Endodermal cell (in vitro differentiated cells): ENCODE measurements at regions not wholly inside any gene's neighbourhood (a gene's known extent, or its start where the extent isn't known, plus 50 kb on each side); places are given as distances from the start of the nearest gene placed in this dataset.
"Not testable (repeated sequence)": the region's sequence is repeated elsewhere in the genome, so short reads cannot be mapped to it uniquely, and the experiment has no call there.

Experiments
- DNase-seq: peaks from one replicate; pipeline ENCODE4 v3.0.0-alpha.2; 2017
- H3K27ac ChIP-seq: 2 replicates; pipeline ENCODE4 v1.5.1; 2013; ENCODE audit warnings: mild to moderate bottlenecking, low read depth, low read length, moderate library complexity
- H3K27me3 ChIP-seq: 2 replicates; pipeline ENCODE4 v1.6.1; 2013; ENCODE audit warnings: mild to moderate bottlenecking, low read length, moderate library complexity; ENCODE audit not compliant: insufficient read depth, control insufficient read depth, poor library complexity, severe bottlenecking
- H3K36me3 ChIP-seq: 2 replicates; pipeline ENCODE4 v1.7.0; 2013; ENCODE audit warnings: mild to moderate bottlenecking, low read length, moderate library complexity; ENCODE audit not compliant: control insufficient read depth, insufficient read depth
- H3K4me1 ChIP-seq: one replicate; pipeline ENCODE4 v1.7.0; 2013; ENCODE audit warnings: low read length; ENCODE audit not compliant: control insufficient read depth, insufficient read depth
- H3K4me3 ChIP-seq: 2 replicates; pipeline ENCODE4 v1.5.1; 2013; ENCODE audit warnings: mild to moderate bottlenecking, low read length, moderate library complexity
- H3K9ac ChIP-seq: 2 replicates; pipeline ENCODE4 v1.6.1; 2013; ENCODE audit warnings: mild to moderate bottlenecking, low read length, moderate library complexity; ENCODE audit not compliant: poor library complexity, severe bottlenecking; ENCODE audit errors: extremely low read depth
- H3K9me3 ChIP-seq: 2 replicates; pipeline ENCODE4 v1.6.1; 2013; ENCODE audit warnings: mild to moderate bottlenecking, low read length, moderate library complexity; ENCODE audit not compliant: control insufficient read depth
- H3K27ac Mint-ChIP-seq: 2 replicates; pipeline ENCODE4 v1.8.0; 2020; ENCODE audit warnings: mixed read lengths
- H3K27me3 Mint-ChIP-seq: 2 replicates; pipeline ENCODE4 v1.8.0; 2021; ENCODE audit warnings: mild to moderate bottlenecking, mixed read lengths; ENCODE audit not compliant: insufficient read depth
- H3K36me3 Mint-ChIP-seq: 2 replicates; pipeline ENCODE4 v1.8.0; 2020; ENCODE audit warnings: low read depth, mixed read lengths
- H3K4me1 Mint-ChIP-seq: 2 replicates; pipeline ENCODE4 v1.8.0; 2020; ENCODE audit warnings: mixed read lengths
- H3K4me3 Mint-ChIP-seq: 2 replicates; pipeline ENCODE4 v1.8.0; 2020; ENCODE audit warnings: mild to moderate bottlenecking, moderate library complexity, mixed read lengths
- H3K9me3 Mint-ChIP-seq: 2 replicates; pipeline ENCODE4 v1.8.0; 2020; ENCODE audit warnings: mild to moderate bottlenecking, mixed read lengths
- CTCF ChIP-seq: fragments of 200-600 bp; sonication (generic); conservative IDR thresholded peaks from 2 replicates; pipeline ENCODE4 v1.5.0; 2021; ENCODE audit warnings: antibody characterized with exemption, mild to moderate bottlenecking
- WGBS, 2 experiments: methylation state at CpG; one replicate each; pipeline versions ENCODE4 v1.1.5 to v1.1.7; 2013; ENCODE audit warnings: missing lambda C conversion rate in 2 of 2, mixed read lengths in 1 of 2; ENCODE audit not compliant: insufficient coverage in 1 of 2, insufficient read length in 1 of 2; 5-methylcytosine and 5-hydroxymethylcytosine counted together

- Mint-ChIP-seq H3K4me1 (no peaks in the 10 kb centered on the region), H3K4me3 (no peak overlapping the region), H3K27ac (no peak overlapping the region), H3K27me3 (no peaks in the 10 kb centered on the region), H3K36me3 (peaks cover 4% of the 10 kb centered on the region), H3K9me3 (peaks cover 9% of the 10 kb centered on the region)
- WGBS, 2 experiments, result no CpG with 5 or more reads among the region's 2 CpGs
- TF ChIP-seq CTCF, result no peak
- H3K27ac ChIP-seq, result no peak overlapping the region
- no peak for DNase-seq
- no peaks in the 10 kb centered on the region for H3K27me3 ChIP-seq
- no peaks in the 10 kb centered on the region for H3K9me3 ChIP-seq
- H3K4me1 ChIP-seq, result no peaks in the 10 kb centered on the region
- H3K4me3 ChIP-seq, result no peak overlapping the region
- no peak overlapping the region for H3K9ac ChIP-seq
- no peaks in the 10 kb centered on the region for H3K36me3 ChIP-seq
Observed at GRCh38 chr3:162978136-162978535, 1481.5 kb downstream of the OTOL1 start.

- no peak overlapping the region for H3K9ac ChIP-seq
- peaks cover 7% of the 10 kb centered on the region for H3K9me3 ChIP-seq
- Mint-ChIP-seq H3K9me3 (peaks cover 25% of the 10 kb centered on the region), H3K4me1 (no peaks in the 10 kb centered on the region), H3K27ac (no peak overlapping the region), H3K36me3 (peaks cover 33% of the 10 kb centered on the region), H3K4me3 (no peak overlapping the region), H3K27me3 (no peaks in the 10 kb centered on the region)
- H3K27ac ChIP-seq, result no peak overlapping the region
- 64% methylated on average over 4 of the region's 4 CpGs; no CpG with 5 or more reads in 1 of the 2 experiments for WGBS, 2 experiments
- no peak for TF ChIP-seq CTCF
- no peak overlapping the region for H3K4me3 ChIP-seq
- peak; percentile 46 for DNase-seq
- H3K36me3 ChIP-seq, result no peaks in the 10 kb centered on the region
- H3K4me1 ChIP-seq, result no peaks in the 10 kb centered on the region
- H3K27me3 ChIP-seq, result no peaks in the 10 kb centered on the region
Observed at GRCh38 chr3:162984746-162985145, 1488.1 kb downstream of the OTOL1 start.

- H3K27me3 Mint-ChIP-seq, DNase-seq, H3K4me1 ChIP-seq, H3K4me3 ChIP-seq, H3K27ac Mint-ChIP-seq, H3K9me3 ChIP-seq, H3K9ac ChIP-seq, H3K27ac ChIP-seq, H3K4me3 Mint-ChIP-seq, H3K4me1 Mint-ChIP-seq, H3K27me3 ChIP-seq, H3K36me3 ChIP-seq: not testable (repeated sequence)
- WGBS, 2 experiments, result 92 to 95% methylated on average over 8 to 33 of the region's 33 CpGs
- peaks cover 30% of the 10 kb centered on the region for H3K36me3 Mint-ChIP-seq
- H3K9me3 Mint-ChIP-seq, result peaks cover 18% of the 10 kb centered on the region
Observed at GRCh38 chr3:162987085-162987794, 1490.6 kb downstream of the OTOL1 start.

DNA sequence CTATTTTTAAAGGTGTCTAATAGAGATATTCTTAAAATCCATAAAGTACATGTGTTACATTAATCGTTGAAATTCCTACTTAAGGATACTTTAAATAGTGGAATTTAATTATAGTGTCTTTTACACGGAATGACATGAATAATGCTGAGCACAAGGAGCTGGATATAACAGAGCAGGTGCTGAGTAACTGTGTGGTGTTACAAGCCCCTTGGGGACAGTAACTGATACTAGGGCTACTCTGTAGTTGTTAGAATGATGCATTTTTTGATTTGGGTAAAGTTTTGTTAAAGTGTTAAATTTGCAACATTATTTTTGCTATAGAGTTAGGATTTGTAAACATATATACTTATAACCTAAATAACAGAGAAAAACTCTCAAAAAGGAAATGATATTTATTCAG, 1496.1 kb downstream of the OTOL1 start:
- Mint-ChIP-seq H3K4me1 (no peaks in the 10 kb centered on the region), H3K9me3 (peaks cover 22% of the 10 kb centered on the region), H3K27me3 (no peaks in the 10 kb centered on the region), H3K4me3 (no peak overlapping the region), H3K27ac (no peak overlapping the region), H3K36me3 (peaks cover 6% of the 10 kb centered on the region)
- Histone ChIP-seq H3K36me3 (no peaks in the 10 kb centered on the region), H3K27me3 (no peaks in the 10 kb centered on the region), H3K9me3 (peaks cover 12% of the 10 kb centered on the region), H3K9ac (no peak overlapping the region), H3K4me3 (no peak overlapping the region), H3K27ac (no peak overlapping the region), H3K4me1 (no peaks in the 10 kb centered on the region)
- TF ChIP-seq CTCF, result no peak
- no peak for DNase-seq
- WGBS, 2 experiments, result 94% methylated on average over 2 of the region's 2 CpGs
